ENCODE measurements at regions not wholly inside any gene's neighbourhood (a gene's known extent, or its start where the extent isn't known, plus 50 kb on each side); places are given as distances from the start of the nearest gene placed in this dataset.
"Not testable (repeated sequence)": the region's sequence is repeated elsewhere in the genome, so short reads cannot be mapped to it uniquely, and the experiment has no call there.

DNA sequence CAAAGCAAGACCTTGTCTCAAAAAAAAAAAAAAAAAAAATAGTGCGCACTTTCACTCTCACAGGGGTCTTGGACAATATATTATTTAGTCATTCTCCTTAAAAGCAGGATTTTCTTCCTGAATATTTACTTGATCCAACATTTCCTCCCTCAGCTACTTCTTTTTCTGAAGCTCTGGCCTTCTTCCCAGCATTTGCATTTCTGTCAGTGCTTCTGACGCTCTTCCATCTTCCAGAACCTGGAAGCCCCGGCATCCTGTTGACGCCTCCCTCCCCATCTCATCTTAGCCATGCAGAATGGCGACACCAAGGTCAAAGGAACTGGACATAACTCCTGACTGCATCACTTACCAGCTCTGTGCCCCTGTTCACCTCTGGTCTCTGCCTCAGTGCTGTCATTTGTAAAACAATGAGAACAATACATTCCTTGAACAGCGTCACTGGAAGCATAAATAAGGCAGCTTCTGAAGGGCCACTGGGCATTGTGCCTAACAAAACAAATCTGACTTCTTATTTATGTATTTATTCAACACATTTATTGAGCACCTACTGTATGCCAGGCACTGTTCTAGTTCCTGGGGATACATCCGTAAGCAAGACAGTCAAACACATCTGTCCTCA lies 90.9 kb upstream of the MDM1 start:
- no peak for DNase-seq (ENCODE audit: low read depth, low spot score)

DNA sequence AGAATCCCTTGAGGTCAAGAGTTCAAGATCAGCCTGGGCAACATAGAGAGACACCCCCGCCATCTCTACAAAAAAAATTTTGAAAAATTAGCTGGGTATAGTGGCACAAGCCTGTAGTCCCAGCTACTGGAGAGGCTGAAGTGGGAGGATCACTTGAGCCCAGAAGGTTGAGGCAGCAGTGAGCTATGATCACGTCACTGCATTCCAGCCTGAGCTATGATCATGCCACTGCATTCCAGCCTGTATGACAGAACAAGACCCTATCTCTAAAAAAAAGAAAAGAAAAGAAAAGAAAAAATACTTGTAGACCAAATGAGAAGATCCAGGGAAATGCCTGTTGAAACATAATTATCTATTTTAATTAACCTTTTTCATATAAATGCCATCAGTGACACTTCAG lies 93.8 kb upstream of the MDM1 start:
- no peak for DNase-seq (ENCODE audit: low read depth, low spot score)

DNA sequence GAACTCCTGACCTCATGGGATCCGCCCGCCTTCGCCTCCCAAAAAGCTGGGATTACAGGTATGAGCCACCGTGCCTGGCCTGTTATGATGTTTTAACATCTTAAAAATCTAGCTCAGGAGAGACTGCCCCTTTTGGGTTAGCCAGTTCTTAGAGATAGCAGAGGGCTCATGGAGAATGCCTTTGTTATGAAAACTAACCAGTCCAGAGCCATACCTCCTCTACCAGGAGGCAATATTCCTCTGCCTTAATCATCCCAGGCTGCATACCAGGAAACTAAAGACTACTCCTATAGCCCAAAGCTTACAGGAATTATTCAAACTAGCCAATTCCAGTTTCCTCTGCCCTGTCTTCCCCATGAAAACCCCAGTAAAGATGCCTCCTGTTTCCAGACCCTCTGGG lies 96.0 kb upstream of the MDM1 start:
- DNase-seq (ENCODE audit: low read depth, low spot score), result no peak

DNA sequence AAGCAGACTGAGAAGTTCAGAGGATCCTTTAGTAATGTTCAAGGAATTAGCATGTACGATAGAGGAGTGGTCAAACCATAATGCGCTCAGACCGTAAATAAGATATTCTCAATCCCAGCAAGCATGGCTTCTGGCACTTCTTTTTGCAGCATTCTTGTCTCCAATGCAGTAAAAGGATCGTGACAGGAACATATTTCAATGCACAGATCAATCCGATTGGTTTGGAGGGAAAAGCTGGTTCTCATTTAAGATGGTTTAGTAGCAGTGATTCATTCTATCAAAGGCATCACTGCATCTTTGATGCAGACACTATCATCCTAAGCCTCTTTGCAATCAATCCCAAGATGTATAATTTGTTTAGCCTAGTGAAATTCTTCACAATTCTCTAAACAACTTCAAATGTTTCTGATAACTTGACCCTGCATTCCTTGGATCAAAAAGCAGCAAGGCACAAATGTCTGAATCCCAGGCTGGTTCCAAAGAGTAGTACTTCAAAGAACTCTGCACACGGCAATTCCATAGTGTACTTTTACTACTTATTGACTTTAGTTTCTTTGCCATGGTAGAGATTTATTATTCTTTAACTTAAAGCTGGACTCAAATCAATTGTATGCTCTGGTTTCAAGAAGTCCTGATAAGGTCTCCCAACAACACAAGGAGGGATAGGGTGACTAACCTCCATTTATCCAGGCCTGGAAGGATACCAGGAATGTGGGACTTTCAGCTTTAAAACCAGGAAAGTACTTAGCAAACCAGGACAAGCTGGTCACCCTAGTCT lies 96.8 kb upstream of the MDM1 start:
- no peak for DNase-seq (ENCODE audit: low read depth, low spot score)

DNA sequence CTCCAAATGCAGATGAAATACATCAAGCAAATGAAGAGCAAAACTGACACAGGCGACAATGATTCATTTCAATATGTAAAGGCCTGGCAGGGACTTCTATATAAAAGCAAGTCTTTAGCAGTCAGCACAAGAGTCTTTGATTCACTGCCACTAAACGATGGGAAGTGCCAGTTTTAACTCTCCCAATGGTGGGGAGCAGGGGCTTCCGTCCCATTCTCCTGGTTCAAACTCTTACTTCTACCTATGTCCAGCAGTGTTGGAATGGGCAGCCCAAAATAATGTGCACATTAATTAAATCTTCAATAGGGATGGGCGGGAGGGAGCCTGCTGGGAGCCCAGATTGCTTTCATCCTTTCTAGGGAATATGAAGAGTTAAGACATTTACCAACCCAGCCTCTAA lies 97.5 kb upstream of the MDM1 start:
- no peak for DNase-seq (ENCODE audit: low read depth, low spot score)

DNA sequence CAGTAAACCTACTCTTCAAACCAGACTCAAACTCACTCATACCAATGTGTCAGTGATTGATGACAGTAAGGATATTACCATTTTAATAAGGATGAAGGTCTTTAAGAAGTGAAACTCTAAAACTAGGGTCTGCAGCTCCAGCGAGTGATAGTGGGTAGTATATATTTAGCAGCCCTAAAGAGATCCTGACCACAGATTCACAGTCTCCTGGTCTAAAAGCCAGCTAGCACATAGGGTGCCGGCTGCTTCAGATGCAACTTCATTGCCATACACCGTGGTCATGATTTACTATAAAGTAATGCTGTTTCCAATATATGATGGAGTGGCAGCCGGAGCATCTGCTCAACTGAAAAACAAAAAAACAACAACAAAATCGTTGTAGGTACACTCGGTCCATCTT lies 99.6 kb upstream of the MDM1 start:
- DNase-seq (ENCODE audit: low read depth, low spot score), result no peak

DNA sequence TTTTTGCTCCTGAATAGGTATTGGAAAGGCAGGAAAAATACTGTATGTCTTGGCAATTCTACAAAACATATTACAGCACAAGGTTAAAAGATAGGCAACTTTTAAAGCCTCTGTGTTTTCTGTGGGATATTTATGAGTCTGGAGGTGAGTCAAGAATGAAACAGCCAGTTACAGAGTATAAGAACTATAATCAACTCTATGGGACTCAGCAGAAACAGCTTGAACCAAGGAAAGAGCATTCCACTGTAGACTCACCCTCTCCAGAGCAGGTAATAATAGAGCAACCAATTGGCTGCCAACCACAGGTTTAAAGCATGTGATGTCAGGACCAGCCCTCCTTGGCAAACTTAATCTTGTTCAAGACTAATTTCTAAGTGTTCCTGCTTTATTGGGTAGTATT lies 100.5 kb upstream of the MDM1 start:
- DNase-seq (ENCODE audit: low read depth, low spot score), result no peak

DNA sequence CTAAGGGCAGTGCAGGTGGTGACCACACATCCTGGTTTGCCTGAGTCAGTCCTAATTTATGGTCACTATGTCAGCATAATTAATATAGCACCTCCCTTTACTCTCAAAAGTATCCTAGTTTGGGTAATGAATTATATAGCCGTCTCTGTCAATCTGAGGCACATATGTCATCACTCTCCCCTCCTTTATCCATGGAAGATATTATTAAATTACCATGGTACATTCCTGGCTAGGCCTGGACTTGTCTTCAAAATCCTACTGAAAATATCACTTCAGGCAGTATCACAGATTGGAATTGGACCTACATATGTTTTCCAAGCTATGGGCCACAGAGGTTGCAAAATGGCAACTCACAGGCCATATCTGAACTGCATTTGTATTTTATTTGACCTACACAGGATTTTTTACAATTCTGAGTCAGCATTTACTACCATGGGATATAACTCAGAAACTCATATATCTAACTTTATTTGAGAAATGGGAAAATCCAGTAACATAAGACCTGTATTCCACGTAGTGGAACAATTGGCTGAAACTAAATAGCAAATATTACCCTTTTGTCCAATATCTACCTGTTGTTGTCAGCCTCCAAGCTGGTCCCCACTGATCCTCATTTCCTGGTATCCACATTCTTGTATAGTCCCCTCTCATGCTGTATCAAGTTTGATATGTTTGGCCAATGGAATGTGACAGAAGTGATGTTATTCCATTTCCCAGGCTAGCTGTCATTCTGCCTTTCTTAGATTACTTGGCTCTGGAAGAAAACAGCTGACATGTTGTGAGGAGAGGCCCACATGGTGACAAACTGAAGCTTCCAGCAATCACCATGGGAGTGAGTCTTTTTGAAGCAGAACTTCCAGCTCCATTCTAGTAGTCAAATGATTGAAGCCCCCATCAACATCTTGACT lies 102.5 kb upstream of the MDM1 start:
- no peak for DNase-seq (ENCODE audit: low read depth, low spot score)

DNA sequence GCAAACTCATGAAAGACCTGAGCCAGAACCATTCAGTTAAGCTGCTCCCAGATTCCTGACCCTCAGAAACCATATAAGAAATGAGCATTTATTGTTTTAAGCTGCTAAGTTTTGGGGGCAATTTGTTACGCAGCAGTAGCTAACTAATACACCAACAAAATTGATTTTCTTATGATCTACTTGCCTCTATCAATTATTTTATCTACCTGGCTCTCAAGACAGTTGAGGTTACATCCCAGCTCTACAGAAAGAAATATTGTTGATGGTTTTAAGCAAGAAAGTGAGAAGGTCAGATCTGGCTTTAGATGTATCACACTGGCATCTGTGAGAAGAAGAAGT lies 103.1 kb upstream of the MDM1 start:
- no peak for DNase-seq (ENCODE audit: low read depth, low spot score)

DNA sequence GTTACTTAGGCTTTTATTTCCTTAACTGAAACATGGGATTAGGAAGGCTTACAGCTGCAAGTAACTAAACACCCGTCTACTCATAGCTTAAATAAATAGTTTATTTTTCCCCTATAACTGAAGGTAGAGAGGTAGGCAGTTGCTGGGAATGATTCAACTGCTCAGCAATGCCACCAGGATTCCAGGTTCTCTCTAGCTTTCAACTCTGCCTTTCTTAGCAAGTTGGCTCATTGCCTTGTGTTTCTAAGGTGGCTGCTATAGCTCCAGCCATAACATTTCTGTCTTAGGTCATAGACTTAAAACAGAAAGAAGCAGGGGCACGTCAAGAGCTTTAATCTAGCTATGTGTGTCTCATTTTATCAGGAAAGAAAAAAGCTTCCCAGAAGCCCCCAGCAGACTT lies 103.7 kb upstream of the MDM1 start:
- no peak for DNase-seq (ENCODE audit: low read depth, low spot score)

DNA sequence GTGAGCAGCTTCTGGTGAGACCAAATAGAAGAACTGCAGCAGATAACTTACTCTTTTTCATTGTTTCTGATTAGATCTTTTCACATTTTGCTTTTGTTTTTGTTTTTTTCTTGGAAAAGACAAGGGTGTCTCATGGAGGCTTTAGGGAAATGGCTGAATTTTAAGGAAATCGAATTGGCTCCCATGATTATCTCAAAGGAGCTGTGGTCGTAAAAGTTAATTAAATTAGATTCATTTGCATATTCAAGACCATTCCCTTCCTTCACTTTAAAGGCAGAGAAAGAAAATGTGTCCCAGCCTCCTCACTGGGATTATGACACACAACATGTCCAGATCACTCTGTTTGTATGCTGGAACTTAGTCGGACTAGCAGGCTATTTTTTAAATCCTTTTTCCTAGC lies 106.4 kb upstream of the MDM1 start:
- DNase-seq (ENCODE audit: low read depth, low spot score), result no peak

DNA sequence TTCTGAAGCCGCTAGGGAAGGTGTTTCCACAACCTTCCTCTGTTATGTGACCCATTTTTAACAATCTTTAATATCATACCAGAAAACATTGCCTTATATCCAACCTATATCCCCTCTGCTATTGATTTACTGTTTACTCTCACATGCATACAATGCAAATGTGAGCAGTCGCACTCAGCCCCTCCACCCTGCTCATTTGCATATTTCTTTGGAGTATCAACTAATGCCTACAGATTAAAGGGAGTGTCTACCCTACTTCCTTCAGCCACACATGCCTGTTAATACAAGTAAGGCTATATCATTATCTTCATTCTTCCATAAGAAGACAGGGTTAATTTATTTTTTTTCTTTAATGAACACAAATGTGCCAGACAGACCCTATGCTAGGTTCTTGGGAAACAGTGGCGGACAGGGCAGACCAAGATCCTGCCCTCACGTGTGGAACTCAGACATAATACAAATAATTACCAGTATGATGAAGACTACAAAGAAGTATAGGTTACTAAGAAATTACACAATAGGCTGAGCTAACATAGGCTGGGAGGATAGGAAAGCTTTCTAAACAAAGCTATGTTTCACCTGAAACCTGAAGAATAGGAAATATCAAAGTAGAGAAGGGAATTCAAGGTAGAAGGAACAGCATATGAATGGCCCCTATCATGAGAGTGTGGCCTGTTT lies 107.3 kb upstream of the MDM1 start:
- DNase-seq (ENCODE audit: low read depth, low spot score), result no peak

DNA sequence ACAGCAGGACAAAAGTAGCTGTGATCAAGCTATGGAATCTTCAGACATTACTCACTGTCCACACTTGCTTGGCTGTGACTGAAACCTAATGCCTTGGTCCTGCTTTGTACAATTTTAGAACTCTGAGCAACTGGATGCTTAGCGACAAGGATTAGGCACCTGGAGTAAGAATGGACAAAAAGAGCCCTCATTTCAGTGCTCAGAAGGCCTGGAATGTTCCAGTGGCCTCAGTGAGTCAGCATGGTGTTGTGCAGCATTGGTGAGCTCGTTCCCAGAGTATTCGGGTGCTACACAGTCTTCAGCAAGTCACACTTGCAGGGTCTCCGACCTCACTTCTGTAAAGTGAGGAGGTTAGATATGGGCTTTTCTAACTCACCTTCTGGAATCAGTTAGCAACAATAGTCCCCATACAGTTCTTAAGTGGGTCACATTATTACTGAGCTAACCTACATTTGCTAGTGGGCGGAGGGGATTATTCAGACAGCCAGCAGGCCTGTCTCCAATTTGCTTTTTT lies 108.0 kb upstream of the MDM1 start:
- DNase-seq (ENCODE audit: low read depth, low spot score), result no peak

DNA sequence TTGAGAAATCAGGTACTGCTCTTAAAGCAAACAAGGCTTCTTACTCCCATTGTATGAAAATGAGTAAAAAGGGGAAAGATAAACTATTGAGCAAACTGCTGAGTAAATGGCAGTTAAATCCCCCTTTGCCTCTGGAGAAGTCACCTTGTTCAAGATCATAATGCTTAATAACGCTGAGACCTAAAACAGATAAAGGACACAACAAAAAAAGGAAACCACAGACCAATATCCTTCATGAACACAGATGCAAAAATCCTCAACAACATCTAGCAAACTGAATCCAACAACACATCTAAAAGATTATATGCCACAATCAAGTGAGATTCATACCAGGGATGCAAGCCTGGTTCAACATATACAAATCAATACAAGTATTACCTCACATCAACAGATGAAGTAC lies 109.0 kb upstream of the MDM1 start:
- no peak for DNase-seq (ENCODE audit: low read depth, low spot score)

DNA sequence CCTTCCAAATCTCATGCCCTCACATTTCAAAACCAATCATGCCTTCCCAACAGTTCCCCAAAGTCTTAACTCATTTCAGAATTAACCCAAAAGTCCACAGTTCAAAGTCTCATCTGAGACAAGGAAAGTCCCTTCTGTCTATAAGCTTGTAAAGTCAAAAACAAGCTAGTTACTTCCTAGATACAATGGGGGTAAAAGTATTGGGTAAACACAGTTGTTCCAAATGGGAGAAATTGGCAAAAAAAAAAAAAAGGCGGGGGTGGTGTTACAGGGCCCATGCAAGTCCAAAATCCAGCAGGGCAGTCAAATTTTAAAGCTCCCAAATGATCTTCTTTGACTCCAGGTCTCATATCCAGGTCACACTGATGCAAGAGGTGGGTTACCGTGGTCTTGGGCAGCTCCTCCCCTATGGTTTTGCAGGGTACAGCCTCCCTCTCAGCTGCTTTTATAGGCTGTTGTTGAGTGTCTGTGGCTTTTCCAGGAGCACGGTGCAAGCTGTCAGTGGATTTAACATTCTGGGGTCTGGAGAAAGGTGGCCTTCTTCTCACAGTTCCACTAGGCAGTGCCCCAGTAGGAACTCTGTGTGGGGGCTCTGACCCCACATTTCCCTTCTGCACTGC lies 110.3 kb upstream of the MDM1 start:
- DNase-seq (ENCODE audit: low read depth, low spot score), result not testable (repeated sequence)

DNA sequence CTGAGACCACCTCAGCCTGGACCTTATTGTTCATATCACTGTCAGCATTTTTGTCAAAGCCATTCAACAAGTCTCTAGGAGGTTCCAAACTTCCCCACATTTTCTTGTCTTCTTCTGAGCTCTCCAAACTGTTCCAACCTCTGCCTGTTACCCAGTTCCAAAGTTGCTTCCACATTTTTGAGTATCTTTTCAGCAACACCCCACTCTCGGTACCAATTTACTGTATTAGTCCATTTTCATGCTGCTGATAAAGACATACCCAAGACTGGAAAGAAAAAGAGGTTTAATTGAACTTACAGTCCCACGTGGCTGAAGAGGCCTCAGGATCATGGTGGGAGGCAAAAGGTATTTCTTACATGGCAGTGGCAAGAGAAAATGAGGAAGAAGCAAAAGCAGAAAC lies 111.5 kb upstream of the MDM1 start:
- DNase-seq (ENCODE audit: low read depth, low spot score), result not testable (repeated sequence)

DNA sequence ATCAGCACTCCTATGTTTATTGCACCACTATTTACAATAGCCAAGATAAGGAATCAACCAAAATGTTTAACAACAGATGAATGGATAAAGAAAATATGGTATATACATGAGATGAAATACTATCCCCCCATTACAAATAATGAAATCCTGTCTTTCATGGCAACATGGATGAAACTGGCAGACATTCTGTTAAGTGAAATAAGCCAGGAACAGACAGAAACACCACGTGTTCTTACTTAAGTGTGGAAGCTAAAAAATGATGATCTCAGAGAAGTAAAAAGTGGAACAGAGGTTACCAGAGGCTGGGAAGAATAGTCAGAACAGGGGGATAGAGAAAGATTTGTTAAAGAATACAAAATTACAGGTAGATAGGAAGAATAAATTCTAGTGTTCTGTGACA lies 113.7 kb upstream of the MDM1 start:
- DNase-seq (ENCODE audit: low read depth, low spot score), result no peak

DNA sequence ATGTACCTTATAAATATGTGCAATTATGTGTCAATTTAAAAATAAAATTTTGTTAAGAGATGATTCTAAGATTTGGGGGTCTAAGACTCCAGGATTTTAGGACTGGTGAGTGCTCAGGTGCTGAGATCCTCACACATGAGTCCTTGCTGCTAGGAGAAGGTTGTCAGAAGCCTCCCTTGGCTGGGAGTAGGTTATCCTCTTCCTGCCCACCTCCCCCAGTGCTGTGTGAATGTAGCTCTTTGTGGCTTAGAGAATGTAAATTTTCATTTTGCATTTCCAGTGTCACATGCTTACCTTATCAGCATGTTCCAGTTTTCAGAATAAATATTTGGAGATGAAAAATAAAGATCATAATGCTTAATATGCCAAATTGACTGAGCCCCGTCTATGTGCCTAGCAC lies 114.2 kb upstream of the MDM1 start:
- DNase-seq (ENCODE audit: low read depth, low spot score), result no peak

DNA sequence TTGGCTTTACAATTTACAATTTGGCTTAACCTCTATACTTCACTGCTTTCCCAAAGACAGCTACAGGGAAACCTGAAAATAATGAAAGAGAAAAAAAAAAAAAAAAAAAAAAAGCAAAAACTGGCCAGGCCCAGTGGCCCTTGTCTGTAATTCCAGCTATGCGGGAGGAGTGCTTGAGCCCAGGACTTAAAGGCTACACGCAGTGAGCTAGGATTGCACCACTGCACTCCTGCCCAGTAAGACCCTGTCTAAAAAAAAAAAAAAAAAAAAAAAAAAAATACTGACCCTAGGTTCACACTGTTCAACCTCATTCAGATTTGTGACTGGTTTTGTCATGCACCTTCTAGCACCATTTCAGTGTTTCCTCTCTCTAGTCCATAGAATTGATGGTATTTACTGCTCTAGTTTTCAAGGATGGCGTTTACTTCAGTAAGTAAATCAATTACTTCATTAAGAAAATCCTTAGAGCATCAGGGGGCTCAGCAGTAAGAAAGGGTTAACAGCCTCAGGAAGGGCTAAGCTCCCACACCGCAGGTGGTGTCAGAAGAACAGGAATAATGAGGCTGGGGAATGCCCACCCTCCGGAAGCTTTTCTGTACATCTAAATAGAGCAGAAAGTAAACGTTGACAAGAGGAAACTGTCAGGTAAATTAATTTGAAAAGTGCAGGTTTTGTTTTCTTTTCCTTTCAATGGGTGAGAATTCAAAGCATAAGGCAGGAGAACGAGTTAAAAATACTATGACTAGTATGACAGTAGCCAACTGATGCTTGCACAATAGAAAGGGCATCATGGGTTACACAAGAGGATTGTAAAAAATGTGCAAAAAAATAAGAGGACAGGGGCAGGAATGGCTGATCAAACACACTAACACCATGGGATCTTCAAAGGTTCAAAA lies 115.0 kb upstream of the MDM1 start:
- no peak for DNase-seq (ENCODE audit: low read depth, low spot score)

DNA sequence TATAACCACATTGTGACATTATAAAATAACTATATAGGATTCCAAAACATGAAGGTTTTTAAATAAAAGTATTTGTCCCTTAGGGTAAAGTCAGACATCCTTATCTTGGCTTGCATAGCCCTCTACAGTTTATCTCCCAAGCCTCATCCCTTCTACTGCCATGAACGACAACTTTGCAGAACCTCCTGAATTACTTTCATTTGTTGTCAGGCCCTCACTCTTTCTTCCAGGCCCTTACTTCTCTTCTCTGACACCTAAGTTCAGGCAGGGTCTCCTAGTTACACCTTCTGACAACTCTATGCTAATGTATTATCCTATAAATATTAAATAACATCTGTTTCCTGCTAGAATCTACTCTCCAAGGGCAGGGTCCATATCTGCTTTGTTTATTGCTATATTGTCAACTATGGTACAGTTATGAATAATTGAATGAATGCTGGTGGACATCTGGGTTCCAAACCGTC lies 115.7 kb upstream of the MDM1 start:
- DNase-seq (ENCODE audit: low read depth, low spot score), result no peak
